Retina (tissue), 1 donor: ENCODE measurements at regions not wholly inside any gene's neighbourhood (a gene's known extent, or its start where the extent isn't known, plus 50 kb on each side); places are given as distances from the start of the nearest gene placed in this dataset.

ENCODE experiments used
- DNase-seq: peaks from one replicate; pipeline ENCODE4 v3.0.0-alpha.2; 2016

- DNase-seq: no peak
Measured at GRCh38 chr3:102123590-102124190, 274.4 kb downstream of the NFKBIZ start.

- no peak for DNase-seq
Measured at GRCh38 chr3:102124282-102124681, 275.0 kb downstream of the NFKBIZ start.

DNA sequence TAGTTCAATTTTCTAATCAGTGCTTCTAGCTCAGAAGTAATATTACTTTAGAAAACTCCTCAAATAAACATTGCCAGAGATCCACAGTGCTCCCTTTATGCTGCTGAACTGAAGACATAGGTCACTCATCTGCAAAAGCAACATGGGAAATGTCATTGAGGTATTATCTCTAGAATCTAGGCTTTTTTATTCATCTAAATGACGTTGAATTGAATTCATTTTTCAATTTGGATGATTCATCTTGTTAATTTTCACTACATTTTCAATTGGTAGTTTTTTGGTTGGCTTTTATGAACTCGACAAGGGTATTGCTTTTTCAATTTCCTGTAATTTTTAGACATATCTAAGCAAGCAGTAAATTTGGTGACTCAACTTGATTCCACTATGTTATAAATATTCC is 275.4 kb downstream of the NFKBIZ start:
- DNase-seq: no peak

DNA sequence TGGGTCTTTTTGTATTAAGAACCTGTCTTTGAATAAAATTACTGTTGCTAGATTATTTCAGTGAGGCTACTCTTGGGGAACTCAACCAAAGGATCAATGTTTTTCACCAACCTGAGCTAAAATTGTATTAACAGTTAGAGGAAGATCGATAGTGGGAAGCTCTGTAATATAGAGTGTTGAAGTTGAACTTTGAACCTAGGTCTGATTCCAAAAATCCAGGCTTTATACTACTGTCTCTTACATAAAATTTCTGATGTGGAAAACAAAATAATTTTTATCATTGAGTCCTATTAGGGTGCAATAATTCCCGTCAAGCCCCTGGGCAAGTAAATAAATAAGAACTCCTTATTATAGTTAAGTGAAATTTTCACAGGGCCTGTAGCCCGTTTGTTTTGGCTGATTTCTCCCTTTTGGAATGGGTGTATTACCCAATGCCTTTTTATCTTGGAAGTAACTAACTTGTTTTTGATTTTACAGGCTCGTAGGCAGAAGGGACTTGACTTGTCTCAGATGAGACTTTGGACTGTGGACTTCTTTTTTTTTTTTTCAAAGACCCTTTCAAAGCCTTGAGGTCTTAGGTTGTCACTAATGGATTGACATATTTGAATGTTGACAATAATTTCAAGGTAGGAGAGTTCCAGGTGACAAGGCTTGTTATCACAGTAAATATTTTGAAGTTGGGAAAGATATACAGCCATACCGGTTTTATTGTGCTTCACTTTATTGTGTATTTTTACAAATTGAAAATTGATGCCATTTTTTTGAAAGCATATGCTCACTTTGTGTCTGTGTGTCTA is 276.1 kb downstream of the NFKBIZ start:
- no peak for DNase-seq

DNA sequence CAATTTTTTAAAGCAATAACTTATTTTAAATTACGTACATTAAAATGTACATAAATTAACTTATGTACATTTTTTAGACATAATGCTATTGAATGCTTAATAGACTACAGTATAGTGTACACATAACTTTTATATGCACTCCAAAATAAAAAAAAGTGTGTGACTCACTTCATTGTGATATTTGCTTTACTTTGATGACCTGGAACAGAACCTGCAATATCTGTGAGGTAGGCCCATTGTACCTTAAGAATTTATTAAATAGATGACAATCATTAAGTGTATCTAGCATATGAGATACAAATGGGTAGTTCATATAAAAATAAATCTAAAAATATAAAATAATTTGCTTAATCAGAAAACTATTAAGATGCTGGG is 276.7 kb downstream of the NFKBIZ start:
- DNase-seq: no peak

DNA sequence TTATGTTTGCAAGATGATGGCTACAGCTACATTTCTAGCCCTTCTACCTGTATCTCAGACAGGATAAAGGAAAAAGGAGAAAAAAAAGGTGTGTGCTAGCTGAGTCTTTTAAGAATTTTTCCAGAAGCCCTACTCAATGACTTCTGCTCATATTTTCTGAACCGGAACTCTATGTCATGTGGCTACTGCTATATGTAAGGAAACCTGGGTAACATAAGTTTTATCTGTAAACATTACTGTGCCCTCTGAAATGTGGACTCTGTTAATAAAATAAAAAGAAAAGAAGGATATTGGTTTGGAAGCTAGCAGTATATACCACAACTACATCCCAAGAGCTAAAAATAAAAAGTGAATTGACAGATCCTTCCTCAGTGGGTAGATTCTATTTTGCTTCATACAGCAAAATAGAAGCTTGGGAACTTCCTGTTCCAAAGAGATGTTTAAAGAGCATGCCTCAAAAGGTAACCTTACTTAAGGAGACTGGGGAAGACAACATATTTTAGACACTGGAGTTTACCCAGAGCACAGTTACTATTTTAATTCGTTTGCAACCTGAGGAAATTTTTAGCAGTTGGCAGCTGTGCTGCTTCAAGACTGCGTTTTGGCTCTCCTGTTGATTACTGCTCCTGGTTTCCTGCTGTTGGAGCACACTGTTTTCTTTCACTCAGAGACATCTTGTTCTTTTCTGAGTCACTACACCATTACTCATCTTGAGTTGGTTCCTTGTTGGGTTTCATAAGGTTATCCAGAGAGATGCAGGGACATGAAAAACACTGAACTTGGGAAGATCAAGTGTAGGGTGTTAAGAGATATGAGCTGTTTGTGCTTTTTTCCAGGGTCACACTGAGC is 280.7 kb downstream of the NFKBIZ start:
- no peak for DNase-seq

- no peak for DNase-seq
Measured at GRCh38 chr3:102132370-102132769, 283.1 kb downstream of the NFKBIZ start.

GRCh38 chr3:102133376-102133775 is 284.1 kb downstream of the NFKBIZ start:
- DNase-seq: no peak

GRCh38 chr3:102135316-102135715 is 286.0 kb downstream of the NFKBIZ start:
- no peak for DNase-seq

GRCh38 chr3:102136183-102136582 is 286.9 kb downstream of the NFKBIZ start:
- DNase-seq: no peak

- no peak for DNase-seq
Measured at GRCh38 chr3:102140116-102140515, 290.8 kb downstream of the NFKBIZ start.

DNA sequence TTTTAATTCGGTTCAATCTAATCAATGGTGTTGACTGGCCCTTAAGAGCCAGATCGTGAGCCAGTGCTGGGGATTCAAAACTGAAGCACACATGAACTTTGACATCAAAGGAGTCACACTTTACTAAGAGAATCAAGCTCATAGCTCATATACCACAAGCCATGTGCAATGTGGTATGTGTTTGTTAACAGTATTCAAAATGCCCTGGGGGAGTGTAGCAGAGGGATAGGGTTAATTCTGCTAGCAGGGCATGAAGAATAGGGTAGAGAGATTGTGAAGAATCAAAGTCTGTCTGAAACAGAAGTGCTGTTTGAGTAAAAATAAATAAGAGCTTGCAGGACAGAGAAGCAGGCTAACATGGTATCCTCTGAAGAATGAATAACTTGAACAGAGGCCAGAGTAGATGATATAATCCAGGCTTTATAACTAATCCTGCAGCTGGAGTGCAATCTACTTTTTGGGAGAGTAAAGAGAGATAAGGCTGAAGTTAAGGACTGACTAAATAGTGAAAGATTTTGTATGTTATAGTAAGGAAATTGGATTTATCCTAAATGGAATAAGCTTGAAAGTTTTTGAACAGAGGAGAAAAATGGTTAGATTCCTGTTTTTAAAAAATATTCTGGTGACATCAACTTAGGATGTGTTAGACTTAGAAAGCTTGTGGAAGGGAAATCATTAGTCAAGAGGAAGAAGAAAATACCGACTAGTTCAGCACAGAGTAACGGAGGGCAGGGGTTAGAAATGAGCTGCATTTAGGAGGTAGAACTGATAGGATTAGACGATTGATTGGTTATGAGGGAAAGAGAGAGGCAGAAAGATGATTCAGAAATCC is 292.0 kb downstream of the NFKBIZ start:
- no peak for DNase-seq

GRCh38 chr3:102141928-102142239 is 292.6 kb downstream of the NFKBIZ start:
- no peak for DNase-seq

GRCh38 chr3:102142379-102143060 is 292.3 kb upstream of the ZPLD1 start:
- no peak for DNase-seq

DNA sequence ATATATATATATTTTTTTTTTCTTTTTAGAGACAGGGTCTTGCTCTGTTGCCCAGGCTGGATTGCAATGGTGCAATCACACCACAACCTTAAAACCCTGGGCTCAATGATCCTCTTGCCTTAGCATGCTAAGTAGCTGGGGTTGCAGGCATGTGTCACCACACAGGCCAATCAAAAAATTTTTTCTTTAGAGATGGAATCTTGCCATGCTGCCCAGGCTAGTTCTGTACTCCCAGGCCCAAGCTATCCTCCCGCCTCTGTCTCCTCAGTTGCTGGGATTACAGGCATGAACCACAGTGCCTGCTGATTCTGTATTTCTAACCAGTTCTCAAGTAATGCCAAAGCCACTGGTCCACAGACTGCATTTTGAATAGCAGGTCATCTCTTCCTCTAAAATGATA is 291.3 kb upstream of the ZPLD1 start:
- no peak for DNase-seq

GRCh38 chr3:102144063-102144462 is 290.8 kb upstream of the ZPLD1 start:
- no peak for DNase-seq

DNA sequence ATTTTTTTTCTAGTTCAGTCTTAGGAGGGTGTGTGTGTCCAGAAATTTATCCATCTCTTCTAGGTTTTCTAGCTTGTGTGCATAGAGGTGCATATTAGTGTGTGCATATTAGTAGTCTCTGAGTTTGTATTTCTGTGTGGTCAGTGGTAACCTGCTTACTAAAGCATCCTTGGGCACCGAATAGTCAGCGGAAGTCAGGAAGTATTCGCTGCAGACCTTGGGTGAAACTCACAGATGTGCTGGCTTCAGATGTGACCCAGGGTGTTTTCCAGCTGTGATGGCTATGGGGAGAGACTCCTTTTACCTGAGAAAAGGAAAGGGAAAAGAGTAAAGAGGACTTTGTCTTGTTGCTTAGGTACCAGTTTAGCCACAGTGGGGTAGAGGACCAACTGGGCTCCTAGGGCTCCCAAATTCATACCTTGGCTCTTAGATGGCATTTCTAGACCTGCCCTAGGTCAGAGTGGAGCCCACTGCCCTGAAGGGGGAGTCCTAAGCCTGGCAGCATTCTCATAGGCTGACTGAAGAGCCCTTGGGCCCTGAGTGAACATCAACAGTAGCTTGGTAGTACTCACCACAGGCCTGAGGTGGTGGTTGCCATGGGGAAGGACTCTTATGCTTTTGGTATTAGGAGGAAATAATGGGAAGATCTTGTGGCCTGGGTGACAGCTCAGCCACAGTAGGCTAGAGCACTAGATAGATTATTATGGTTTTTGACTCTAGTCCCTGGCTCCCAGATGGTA is 286.0 kb upstream of the ZPLD1 start:
- DNase-seq: no peak

DNA sequence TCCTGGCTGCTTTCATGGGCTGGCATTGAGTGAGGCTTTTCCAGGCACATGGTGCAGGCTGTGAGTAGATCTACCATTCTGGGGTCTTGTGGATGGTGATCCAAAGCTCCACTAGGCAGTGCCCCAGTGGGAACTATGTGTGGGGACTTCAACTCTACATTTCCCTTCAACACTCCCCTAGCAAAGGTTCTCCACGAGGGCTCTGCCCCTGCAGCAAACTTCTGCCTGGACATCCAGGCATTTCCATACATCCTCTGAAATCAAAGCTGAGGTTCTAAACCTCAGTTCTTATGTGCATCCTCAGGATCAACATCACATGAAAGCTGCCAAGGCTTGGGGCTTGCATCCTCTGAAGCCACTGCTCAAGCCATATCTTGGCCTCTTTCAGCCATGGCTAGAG is 282.9 kb upstream of the ZPLD1 start:
- no peak for DNase-seq

- no peak for DNase-seq
Measured at GRCh38 chr3:102156426-102156825, 278.4 kb upstream of the ZPLD1 start.

- DNase-seq: no peak
Measured at GRCh38 chr3:102158080-102158740, 276.6 kb upstream of the ZPLD1 start.

DNA sequence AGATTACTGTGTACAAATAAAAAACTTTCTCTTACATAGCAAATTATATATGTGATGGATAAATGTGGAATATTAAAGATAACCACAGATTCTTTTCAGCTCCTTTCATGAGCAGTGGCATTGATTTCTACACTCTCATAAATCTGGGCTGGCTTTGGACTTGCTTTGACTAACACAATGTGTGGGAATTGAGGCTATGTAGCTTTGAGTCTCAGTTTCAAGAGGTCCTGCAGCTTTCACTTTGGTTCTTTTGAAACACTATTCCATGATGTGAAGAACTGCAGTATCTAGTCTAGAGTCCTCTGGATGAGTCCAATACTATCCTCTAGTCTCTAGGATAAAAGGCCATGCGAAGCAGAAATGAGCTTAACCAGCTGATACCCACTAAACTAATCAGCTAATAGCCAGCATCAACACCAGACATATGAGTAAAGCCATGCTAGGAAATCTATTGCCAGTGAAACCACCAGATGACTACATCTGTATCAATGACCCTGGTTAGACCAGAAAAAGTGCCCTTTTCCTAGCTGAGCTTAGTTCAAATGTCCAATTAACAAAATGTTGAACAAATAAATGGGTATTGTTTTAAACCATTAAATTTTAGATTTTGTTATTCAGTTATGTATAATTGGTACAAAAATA is 274.9 kb upstream of the ZPLD1 start:
- no peak for DNase-seq
